OCI-LY1 (cell line): ENCODE measurements at regions not wholly inside any gene's neighbourhood (a gene's known extent, or its start where the extent isn't known, plus 50 kb on each side); places are given as distances from the start of the nearest gene placed in this dataset.

Experiments
- H2AFZ ChIP-seq: fragments of 200-600 bp; sonication (generic), shearing (Covaris generic); 2 replicates; pipeline ENCODE4 v1.6.0; 2014; ENCODE audit warnings: antibody characterized with exemption, mild to moderate bottlenecking, low read length
- H3F3A ChIP-seq: fragments of 200-600 bp; sonication (generic), shearing (Covaris generic); 2 replicates; pipeline ENCODE4 v1.6.0; 2014; ENCODE audit warnings: mild to moderate bottlenecking, antibody characterized with exemption, low read length, moderate library complexity; ENCODE audit not compliant: insufficient read depth
- H3K27ac ChIP-seq: fragments of 200-600 bp; sonication (generic); 2 replicates; pipeline ENCODE4 v1.5.1; 2014; ENCODE audit warnings: low read length, mixed run types, mild to moderate bottlenecking, low read depth; ENCODE audit not compliant: poor library complexity, severe bottlenecking
- H3K27me3 ChIP-seq: fragments of 200-600 bp; sonication (generic); 2 replicates; pipeline ENCODE4 v1.6.0; 2014; ENCODE audit warnings: antibody characterized with exemption, mild to moderate bottlenecking, low read length, moderate library complexity; ENCODE audit not compliant: insufficient read depth
- H3K36me3 ChIP-seq: fragments of 200-600 bp; sonication (generic); 2 replicates; pipeline ENCODE4 v1.6.1; 2014; ENCODE audit warnings: mild to moderate bottlenecking, antibody characterized with exemption, low read length, moderate library complexity, mixed read lengths; ENCODE audit not compliant: insufficient read depth
- H3K4me1 ChIP-seq: fragments of 200-600 bp; sonication (generic); 2 replicates; pipeline ENCODE4 v1.5.1; 2014; ENCODE audit warnings: mild to moderate bottlenecking, low read length, moderate library complexity; ENCODE audit not compliant: insufficient read depth, severe bottlenecking
- H3K4me2 ChIP-seq: fragments of 200-600 bp; sonication (generic), shearing (Covaris generic); 2 replicates; pipeline ENCODE4 v1.6.1; 2014; ENCODE audit warnings: low read length
- H3K4me3 ChIP-seq: fragments of 200-600 bp; sonication (generic); 2 replicates; pipeline ENCODE4 v1.5.1; 2014; ENCODE audit warnings: low read length, low read depth, mild to moderate bottlenecking, mixed read lengths; ENCODE audit not compliant: poor library complexity, severe bottlenecking
- H3K79me2 ChIP-seq: fragments of 200-600 bp; shearing (Covaris generic); 2 replicates; pipeline ENCODE4 v1.6.1; 2016; ENCODE audit warnings: mixed run types, low read length, mixed read lengths; ENCODE audit not compliant: insufficient read depth
- H3K9ac ChIP-seq: fragments of 200-600 bp; sonication (generic), shearing (Covaris generic); 2 replicates; pipeline ENCODE4 v1.6.1; 2014; ENCODE audit warnings: mild to moderate bottlenecking, low read length, mixed read lengths
- H3K9me2 ChIP-seq: fragments of 200-600 bp; sonication (generic), shearing (Covaris generic); 2 replicates; pipeline ENCODE4 v1.6.1; 2014; ENCODE audit warnings: low read depth, mild to moderate bottlenecking, low read length, mixed read lengths
- H3K9me3 ChIP-seq: fragments of 200-600 bp; shearing (Covaris generic); 2 replicates; pipeline ENCODE4 v1.6.1; 2014; ENCODE audit warnings: low read length, mixed read lengths
- H4K20me1 ChIP-seq: fragments of 200-600 bp; sonication (generic), shearing (Covaris generic); 2 replicates; pipeline ENCODE4 v1.6.0; 2016; ENCODE audit warnings: mild to moderate bottlenecking, low read length; ENCODE audit not compliant: insufficient read depth
- CTCF ChIP-seq: fragments of 200-600 bp; sonication (generic), shearing (Covaris generic); IDR thresholded peaks from 2 replicates; pipeline ENCODE4 v1.5.1; 2017; ENCODE audit warnings: mild to moderate bottlenecking, antibody characterized with exemption, low read length, moderate library complexity, mixed read lengths
- EZH2 ChIP-seq: fragments of 200-600 bp; sonication (generic), shearing (Covaris generic); IDR thresholded peaks from 2 replicates; pipeline ENCODE4 v1.8.0; 2017; ENCODE audit warnings: borderline replicate concordance, mixed run types, mild to moderate bottlenecking, antibody characterized with exemption, low read length, moderate library complexity, mixed read lengths

- no peaks in the 10 kb centered on the region for H3F3A ChIP-seq
- H4K20me1 ChIP-seq: no peaks in the 10 kb centered on the region
- no peak overlapping the region for H3K4me3 ChIP-seq
- no peaks in the 10 kb centered on the region for H3K9me3 ChIP-seq
- H3K27ac ChIP-seq: no peak overlapping the region
- H2AFZ ChIP-seq: no peak overlapping the region
- no peaks in the 10 kb centered on the region for H3K27me3 ChIP-seq
- no peaks in the 10 kb centered on the region for H3K9me2 ChIP-seq
- no peak overlapping the region for H3K9ac ChIP-seq
- H3K4me2 ChIP-seq: no peak overlapping the region
- no peaks in the 10 kb centered on the region for H3K36me3 ChIP-seq
- H3K79me2 ChIP-seq: no peaks in the 10 kb centered on the region
- H3K4me1 ChIP-seq: no peaks in the 10 kb centered on the region
- no peak for TF ChIP-seq EZH2
- TF ChIP-seq CTCF: no peak
These were observed 621.3 kb upstream of the EPHA6 start for GRCh38 chr3:96192966-96193550.

GRCh38 chr3:96200897-96201296 lies 613.5 kb upstream of the EPHA6 start:
- no peak for TF ChIP-seq CTCF
- TF ChIP-seq EZH2: no peak
- H3K27me3 ChIP-seq: no peaks in the 10 kb centered on the region

GRCh38 chr3:96201463-96201862 lies 612.9 kb upstream of the EPHA6 start:
- Histone ChIP-seq H3K4me3 (no peak overlapping the region), H3K36me3 (no peaks in the 10 kb centered on the region), H3K4me2 (no peak overlapping the region)

More at GRCh38 chr3:96200897-96201296, 613.5 kb upstream of the EPHA6 start:
- Histone ChIP-seq H3K4me1 (no peaks in the 10 kb centered on the region), H2AFZ (no peak overlapping the region), H3K9me3 (no peaks in the 10 kb centered on the region), H3K4me3 (no peak overlapping the region), H3K36me3 (no peaks in the 10 kb centered on the region), H3K9ac (no peak overlapping the region), H3K4me2 (no peak overlapping the region), H4K20me1 (no peaks in the 10 kb centered on the region), H3K27ac (no peak overlapping the region), H3K79me2 (no peaks in the 10 kb centered on the region), H3F3A (no peaks in the 10 kb centered on the region), H3K9me2 (no peaks in the 10 kb centered on the region)

More at GRCh38 chr3:96201463-96201862, 612.9 kb upstream of the EPHA6 start:
- TF ChIP-seq EZH2: no peak
- no peak for TF ChIP-seq CTCF
- Histone ChIP-seq H2AFZ (no peak overlapping the region), H3K9me2 (no peaks in the 10 kb centered on the region), H3K79me2 (no peaks in the 10 kb centered on the region), H3F3A (no peaks in the 10 kb centered on the region), H3K4me1 (no peaks in the 10 kb centered on the region), H3K27ac (no peak overlapping the region), H3K9ac (no peak overlapping the region), H3K27me3 (no peaks in the 10 kb centered on the region), H3K9me3 (no peaks in the 10 kb centered on the region), H4K20me1 (no peaks in the 10 kb centered on the region)
